ENCODE measurements at regions not wholly inside any gene's neighbourhood (a gene's known extent, or its start where the extent isn't known, plus 50 kb on each side); places are given as distances from the start of the nearest gene placed in this dataset.
"Not testable (repeated sequence)": the region's sequence is repeated elsewhere in the genome, so short reads cannot be mapped to it uniquely, and the experiment has no call there.

- Histone ChIP-seq H3K27me3 (ENCODE audit: insufficient read depth, low read length) (no peaks in the 10 kb centered on the region), H3K9me3 (ENCODE audit: low read depth, low read length) (no peaks in the 10 kb centered on the region), H3K4me3 (ENCODE audit: low read length) (no peak overlapping the region), H3K4me1 (ENCODE audit: insufficient read depth, low read length) (no peaks in the 10 kb centered on the region)
Observed at GRCh38 chr6:122154155-122154554, 245.3 kb upstream of the HSF2 start.

- Histone ChIP-seq H3K9me3 (ENCODE audit: low read depth, low read length) (no peaks in the 10 kb centered on the region), H3K4me3 (ENCODE audit: low read length) (no peak overlapping the region), H3K27me3 (ENCODE audit: insufficient read depth, low read length) (no peaks in the 10 kb centered on the region), H3K4me1 (ENCODE audit: insufficient read depth, low read length) (no peaks in the 10 kb centered on the region)
Observed at GRCh38 chr6:122154912-122155575, 244.4 kb upstream of the HSF2 start.

DNA sequence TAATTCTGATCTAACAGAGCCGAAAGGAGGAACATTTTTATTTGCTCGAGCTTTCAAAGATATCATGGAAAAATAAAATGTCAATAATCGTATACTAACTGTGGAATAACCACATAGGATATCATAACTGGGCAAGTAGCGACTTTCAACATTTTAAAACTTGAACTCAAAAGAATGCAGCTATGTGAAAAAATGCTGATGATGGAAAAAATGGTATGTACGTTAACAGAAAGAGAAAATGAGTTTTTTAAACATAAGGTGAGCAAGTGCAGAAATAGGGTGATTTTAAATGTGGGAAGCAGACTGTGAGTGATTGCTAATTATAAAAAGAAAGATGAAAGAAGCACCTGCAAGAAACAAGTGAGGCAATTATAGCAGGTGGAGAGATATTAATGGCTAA, 238.3 kb upstream of the HSF2 start:
- Histone ChIP-seq H3K9me3 (ENCODE audit: low read depth, low read length) (no peaks in the 10 kb centered on the region), H3K4me1 (ENCODE audit: insufficient read depth, low read length) (no peaks in the 10 kb centered on the region), H3K27me3 (ENCODE audit: insufficient read depth, low read length) (no peaks in the 10 kb centered on the region), H3K4me3 (ENCODE audit: low read length) (no peak overlapping the region)

GRCh38 chr6:122165014-122165413, 234.4 kb upstream of the HSF2 start:
- H3K9me3 ChIP-seq (ENCODE audit: low read depth, low read length) = no peaks in the 10 kb centered on the region
- H3K4me1 ChIP-seq (ENCODE audit: insufficient read depth, low read length) = no peaks in the 10 kb centered on the region
- no peak overlapping the region for H3K4me3 ChIP-seq (ENCODE audit: low read length)
- no peaks in the 10 kb centered on the region for H3K27me3 ChIP-seq (ENCODE audit: insufficient read depth, low read length)

GRCh38 chr6:122170274-122170673, 229.2 kb upstream of the HSF2 start:
- no peaks in the 10 kb centered on the region for H3K27me3 ChIP-seq (ENCODE audit: insufficient read depth, low read length)
- H3K9me3 ChIP-seq (ENCODE audit: low read depth, low read length) = no peaks in the 10 kb centered on the region
- H3K4me3 ChIP-seq (ENCODE audit: low read length) = no peak overlapping the region
- H3K4me1 ChIP-seq (ENCODE audit: insufficient read depth, low read length) = no peaks in the 10 kb centered on the region

DNA sequence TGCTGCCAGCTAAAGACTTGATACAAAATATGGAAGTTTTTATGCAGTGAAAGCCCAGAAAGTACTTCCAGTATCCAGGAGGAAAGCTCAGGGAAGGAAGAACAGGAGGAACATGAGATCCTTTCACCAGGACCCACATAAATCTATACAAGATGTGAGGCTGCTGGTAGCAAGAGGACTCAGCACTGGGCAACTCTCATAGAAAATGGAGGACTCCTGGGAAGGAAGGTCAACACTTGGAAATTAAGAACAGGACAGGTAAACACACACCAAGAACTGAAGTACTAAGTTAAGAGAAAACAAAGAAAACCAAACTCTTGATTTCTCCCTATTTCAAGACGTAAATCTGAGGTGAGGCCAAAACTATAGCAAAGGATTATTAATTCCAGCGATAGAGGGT, 220.5 kb upstream of the HSF2 start:
- Histone ChIP-seq H3K4me1 (ENCODE audit: insufficient read depth, low read length) (no peaks in the 10 kb centered on the region), H3K9me3 (ENCODE audit: low read depth, low read length) (no peaks in the 10 kb centered on the region), H3K4me3 (ENCODE audit: low read length) (no peak overlapping the region), H3K27me3 (ENCODE audit: insufficient read depth, low read length) (no peaks in the 10 kb centered on the region)

DNA sequence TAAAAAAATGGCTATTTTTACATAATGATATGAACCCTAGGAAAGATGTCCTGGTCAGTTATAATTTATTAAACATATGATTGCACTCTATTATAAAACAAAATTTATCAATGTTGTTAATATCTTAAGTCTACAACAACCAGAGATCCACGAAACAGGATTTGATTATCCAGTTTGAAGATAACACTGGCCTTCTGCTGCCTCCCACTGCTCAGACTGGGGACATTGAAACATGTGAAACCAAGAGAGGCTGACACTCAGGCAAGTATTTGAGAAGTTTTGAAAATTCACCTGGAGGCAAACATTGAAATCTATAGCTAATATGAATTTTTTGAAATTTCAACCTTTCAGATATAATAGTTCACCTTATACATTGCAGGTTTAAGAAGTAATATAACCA, 219.3 kb upstream of the HSF2 start:
- Histone ChIP-seq H3K4me3 (ENCODE audit: low read length) (no peak overlapping the region), H3K27me3 (ENCODE audit: insufficient read depth, low read length) (no peaks in the 10 kb centered on the region), H3K4me1 (ENCODE audit: insufficient read depth, low read length) (no peaks in the 10 kb centered on the region), H3K9me3 (ENCODE audit: low read depth, low read length) (no peaks in the 10 kb centered on the region)

GRCh38 chr6:122182061-122182460, 217.4 kb upstream of the HSF2 start:
- Histone ChIP-seq H3K27me3 (ENCODE audit: insufficient read depth, low read length) (no peaks in the 10 kb centered on the region), H3K4me1 (ENCODE audit: insufficient read depth, low read length) (no peaks in the 10 kb centered on the region), H3K9me3 (ENCODE audit: low read depth, low read length) (no peaks in the 10 kb centered on the region), H3K4me3 (ENCODE audit: low read length) (no peak overlapping the region)

DNA sequence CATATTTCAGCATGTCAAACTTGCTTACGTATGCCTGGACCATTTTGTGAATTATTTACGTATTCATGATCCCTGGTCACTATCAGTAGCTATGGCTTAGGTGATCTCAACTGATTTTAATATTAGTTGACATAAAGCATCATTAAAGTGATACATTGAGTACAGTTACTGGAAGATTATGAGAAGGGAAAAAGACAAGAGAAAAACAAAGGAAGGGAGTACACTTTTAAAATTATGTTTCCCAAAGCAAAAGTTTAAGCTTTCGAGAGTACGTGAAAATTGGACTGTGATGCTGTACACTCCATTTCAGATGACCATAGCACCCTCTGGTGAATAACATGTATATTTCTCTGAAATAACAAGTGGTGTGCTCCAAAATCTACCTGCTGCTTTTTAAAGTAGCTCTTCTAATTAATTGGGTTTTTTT, 215.0 kb upstream of the HSF2 start:
- no peaks in the 10 kb centered on the region for H3K9me3 ChIP-seq (ENCODE audit: low read depth, low read length)
- H3K4me3 ChIP-seq (ENCODE audit: low read length) = no peak overlapping the region
- H3K27me3 ChIP-seq (ENCODE audit: insufficient read depth, low read length) = no peaks in the 10 kb centered on the region
- H3K4me1 ChIP-seq (ENCODE audit: insufficient read depth, low read length) = no peaks in the 10 kb centered on the region

DNA sequence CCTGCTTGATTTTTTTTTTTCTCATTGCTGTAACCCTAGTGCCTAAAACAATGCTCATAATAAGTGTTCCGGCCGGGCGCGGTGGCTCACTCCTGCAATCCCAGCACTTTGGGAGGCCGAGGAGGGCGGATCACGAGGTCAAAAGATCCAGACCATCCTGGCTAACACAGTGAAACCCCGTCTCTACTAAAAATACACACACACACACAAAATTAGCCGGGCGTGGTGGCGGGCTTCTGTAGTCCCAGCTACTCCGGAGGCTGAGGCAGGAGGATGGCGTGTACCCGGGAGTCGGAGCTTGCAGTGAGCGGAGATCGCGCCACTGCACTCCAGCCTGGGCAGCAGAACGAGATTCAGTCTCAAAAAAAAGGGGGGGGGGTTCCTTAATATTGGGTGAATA, 214.0 kb upstream of the HSF2 start:
- H3K4me3 ChIP-seq (ENCODE audit: low read length); H3K4me1 ChIP-seq (ENCODE audit: insufficient read depth, low read length); H3K9me3 ChIP-seq (ENCODE audit: low read depth, low read length); H3K27me3 ChIP-seq (ENCODE audit: insufficient read depth, low read length): not testable (repeated sequence)

DNA sequence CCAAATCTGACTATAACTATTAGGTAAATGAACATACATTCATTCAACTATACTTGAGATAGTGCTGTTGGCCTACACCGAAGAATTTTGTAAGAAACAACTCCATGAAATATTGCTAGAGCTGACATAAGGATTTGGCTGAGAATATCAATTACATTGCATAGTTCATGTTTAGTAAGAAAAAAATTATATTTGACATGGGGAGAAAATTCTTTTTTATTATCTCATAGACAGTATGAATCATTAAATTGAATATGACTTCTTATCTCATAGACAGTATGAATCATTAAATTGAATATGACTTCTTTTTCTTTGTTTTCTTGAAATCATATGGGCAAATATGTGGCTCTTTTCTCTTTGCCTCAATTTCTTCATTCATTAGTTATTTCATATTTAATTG, 212.3 kb upstream of the HSF2 start:
- Histone ChIP-seq H3K4me3 (ENCODE audit: low read length) (no peak overlapping the region), H3K27me3 (ENCODE audit: insufficient read depth, low read length) (no peaks in the 10 kb centered on the region), H3K4me1 (ENCODE audit: insufficient read depth, low read length) (no peaks in the 10 kb centered on the region), H3K9me3 (ENCODE audit: low read depth, low read length) (no peaks in the 10 kb centered on the region)

DNA sequence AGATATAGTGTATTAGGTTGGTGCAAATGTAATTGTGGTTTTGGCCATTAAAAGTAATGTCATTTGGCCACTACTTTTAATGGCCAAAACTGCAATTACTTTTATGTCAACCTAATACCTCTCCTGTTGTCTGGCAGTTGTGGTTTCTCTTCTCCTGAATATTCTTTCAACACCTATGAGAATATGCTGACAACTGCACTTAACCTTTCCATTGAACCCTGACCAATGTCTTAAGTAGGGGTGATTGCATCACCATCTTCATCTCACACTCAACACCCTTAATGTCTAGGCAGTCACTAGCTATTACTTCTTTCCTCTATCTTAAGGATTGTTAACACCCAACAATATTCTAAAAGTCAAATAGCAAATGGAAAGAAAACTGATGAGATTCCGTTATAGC, 200.5 kb upstream of the HSF2 start:
- Histone ChIP-seq H3K27me3 (ENCODE audit: insufficient read depth, low read length) (no peaks in the 10 kb centered on the region), H3K9me3 (ENCODE audit: low read depth, low read length) (no peaks in the 10 kb centered on the region), H3K4me1 (ENCODE audit: insufficient read depth, low read length) (no peaks in the 10 kb centered on the region)

DNA sequence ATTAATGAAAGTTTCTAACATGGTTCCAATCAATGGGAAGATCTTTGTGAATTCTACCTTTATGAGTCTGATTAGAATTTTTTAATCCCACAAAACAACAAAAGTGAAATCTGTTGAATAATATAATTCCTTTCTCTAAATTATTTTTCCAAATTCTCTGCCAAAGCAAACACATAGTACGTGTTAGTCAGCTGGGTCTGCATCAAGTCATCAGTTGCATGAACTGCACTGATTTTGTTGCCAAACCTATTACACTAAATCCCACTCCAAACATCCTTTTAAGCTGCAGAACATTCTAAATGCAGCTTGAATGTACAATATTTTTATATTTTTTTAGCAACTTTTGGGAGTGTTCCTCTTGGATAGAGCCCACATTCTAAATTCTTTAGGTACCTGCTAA, 199.0 kb upstream of the HSF2 start:
- H3K4me1 ChIP-seq (ENCODE audit: insufficient read depth, low read length) = no peaks in the 10 kb centered on the region
- H3K4me3 ChIP-seq (ENCODE audit: low read length) = no peak overlapping the region
- H3K9me3 ChIP-seq (ENCODE audit: low read depth, low read length) = no peaks in the 10 kb centered on the region
- H3K27me3 ChIP-seq (ENCODE audit: insufficient read depth, low read length) = no peaks in the 10 kb centered on the region

More for the DNA sequence above, 200.5 kb upstream of the HSF2 start:
- no peak overlapping the region for H3K4me3 ChIP-seq (ENCODE audit: low read length)

GRCh38 chr6:122202576-122203137, 196.8 kb upstream of the HSF2 start:
- H3K27me3 ChIP-seq (ENCODE audit: insufficient read depth, low read length) = no peaks in the 10 kb centered on the region
- H3K4me3 ChIP-seq (ENCODE audit: low read length) = no peak overlapping the region
- no peaks in the 10 kb centered on the region for H3K9me3 ChIP-seq (ENCODE audit: low read depth, low read length)
- no peaks in the 10 kb centered on the region for H3K4me1 ChIP-seq (ENCODE audit: insufficient read depth, low read length)

DNA sequence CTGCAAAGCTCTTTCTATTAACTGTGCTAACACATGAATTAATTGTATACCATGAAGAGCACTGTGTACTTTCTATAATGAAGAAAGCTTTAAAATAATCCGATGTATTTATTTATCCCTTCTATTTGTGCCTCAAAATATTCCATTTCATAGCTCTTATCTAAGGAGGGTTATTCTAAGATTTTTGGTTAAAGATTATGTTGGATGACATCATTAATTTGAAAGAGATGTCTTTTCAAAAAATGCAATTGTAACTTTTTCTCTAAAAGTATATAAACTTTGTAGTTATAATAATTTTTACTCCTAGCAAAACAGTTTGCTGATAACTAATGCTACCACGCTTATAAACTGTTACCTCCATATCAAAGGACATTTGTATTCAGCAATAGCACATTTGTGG, 192.4 kb upstream of the HSF2 start:
- H3K4me3 ChIP-seq (ENCODE audit: low read length) = no peak overlapping the region
- no peaks in the 10 kb centered on the region for H3K27me3 ChIP-seq (ENCODE audit: insufficient read depth, low read length)

DNA sequence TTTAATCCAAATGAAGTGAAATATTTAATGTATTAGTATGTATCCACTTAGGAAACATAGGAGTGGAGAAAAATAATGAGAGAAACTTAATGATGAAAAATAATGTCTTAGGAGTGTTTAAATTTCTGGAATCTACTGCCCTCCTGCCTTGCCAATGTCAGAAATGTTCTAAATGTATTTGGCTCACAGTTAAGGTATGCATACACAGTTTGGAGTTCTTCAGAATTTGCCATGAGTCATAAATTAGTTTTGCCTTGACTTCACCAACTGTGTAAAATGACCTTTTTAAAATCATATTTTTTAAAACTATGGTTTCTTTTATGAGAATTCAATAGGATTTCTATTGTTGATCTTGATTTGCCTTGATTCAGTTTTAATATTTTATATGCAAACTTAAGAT, 191.7 kb upstream of the HSF2 start:
- Histone ChIP-seq H3K4me3 (ENCODE audit: low read length) (no peak overlapping the region), H3K27me3 (ENCODE audit: insufficient read depth, low read length) (no peaks in the 10 kb centered on the region), H3K9me3 (ENCODE audit: low read depth, low read length) (no peaks in the 10 kb centered on the region), H3K4me1 (ENCODE audit: insufficient read depth, low read length) (no peaks in the 10 kb centered on the region)

More for the DNA sequence above, 192.4 kb upstream of the HSF2 start:
- no peaks in the 10 kb centered on the region for H3K9me3 ChIP-seq (ENCODE audit: low read depth, low read length)
- H3K4me1 ChIP-seq (ENCODE audit: insufficient read depth, low read length) = no peaks in the 10 kb centered on the region
